Activated naive CD4-positive, alpha-beta T cell (primary cell): ENCODE measurements at regions not wholly inside any gene's neighbourhood (a gene's known extent, or its start where the extent isn't known, plus 50 kb on each side); places are given as distances from the start of the nearest gene placed in this dataset.

ENCODE experiments used
- DNase-seq, 4 experiments: peaks; one replicate each; lab custom pipeline; 2025; lab: John Stamatoyannopoulos, UW

DNA sequence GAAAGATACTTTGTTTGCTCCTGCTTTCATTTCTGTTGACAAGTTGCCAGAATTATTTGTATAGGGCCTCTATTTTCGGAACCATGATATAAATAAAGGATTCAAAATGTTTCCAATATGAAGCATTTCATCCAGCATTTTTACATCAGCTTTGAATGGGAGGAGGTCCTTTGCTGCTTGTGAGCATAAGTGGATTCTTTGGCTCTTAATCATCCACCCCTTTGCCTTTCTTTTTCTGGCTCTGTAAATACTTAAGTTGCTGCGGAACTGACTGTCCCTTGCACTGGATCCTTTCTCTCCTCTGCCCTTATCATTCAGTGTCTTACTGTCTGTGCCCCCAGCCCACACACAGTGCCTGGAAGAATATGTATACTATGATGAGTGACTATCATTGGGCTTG lies 357.3 kb upstream of the RGS6 start:
- no peak for DNase-seq

- DNase-seq = no peak
Observed at GRCh38 chr14:71576472-71576871, 355.8 kb upstream of the RGS6 start.

- no peak for DNase-seq
Observed at GRCh38 chr14:71579331-71579730, 352.9 kb upstream of the RGS6 start.

GRCh38 chr14:71582705-71583104 lies 349.5 kb upstream of the RGS6 start:
- no peak for DNase-seq

DNA sequence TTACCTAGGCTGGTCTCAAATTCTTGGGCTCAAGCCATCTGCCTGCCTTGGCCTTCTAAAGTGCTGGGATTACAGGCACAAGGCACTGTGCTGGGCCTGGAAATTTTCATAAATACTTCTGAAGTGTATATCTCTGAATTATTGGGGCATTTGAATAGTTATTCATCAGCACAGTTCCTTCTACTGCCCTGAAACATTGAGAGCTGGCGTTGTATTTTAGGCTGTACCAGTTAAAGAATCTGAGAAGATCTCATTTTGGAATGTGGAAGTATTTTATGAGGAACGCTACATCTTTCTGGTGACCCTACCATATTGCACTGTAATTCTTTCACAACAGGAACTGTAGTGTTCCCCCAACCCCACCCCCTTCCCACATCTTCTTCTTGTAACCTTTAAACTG lies 349.0 kb upstream of the RGS6 start:
- DNase-seq = no peak

DNA sequence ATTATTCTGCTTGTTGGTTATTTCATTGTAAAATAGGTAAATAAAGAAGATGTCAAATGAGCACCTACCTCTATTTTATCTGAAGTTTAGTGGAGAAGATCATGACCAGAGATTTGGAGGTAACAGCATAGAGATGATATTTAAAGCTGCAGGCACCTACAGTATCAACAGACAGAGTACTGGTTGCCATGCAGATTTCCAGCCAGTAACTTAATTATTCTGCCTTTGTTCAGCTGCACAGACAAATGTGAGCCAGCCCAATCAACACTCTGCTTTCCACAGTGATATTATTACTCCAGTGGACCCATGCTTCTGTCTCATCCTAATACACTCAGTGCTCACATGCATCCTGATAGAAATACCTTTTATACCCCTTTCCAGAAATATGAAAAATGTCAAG lies 348.5 kb upstream of the RGS6 start:
- no peak for DNase-seq

DNA sequence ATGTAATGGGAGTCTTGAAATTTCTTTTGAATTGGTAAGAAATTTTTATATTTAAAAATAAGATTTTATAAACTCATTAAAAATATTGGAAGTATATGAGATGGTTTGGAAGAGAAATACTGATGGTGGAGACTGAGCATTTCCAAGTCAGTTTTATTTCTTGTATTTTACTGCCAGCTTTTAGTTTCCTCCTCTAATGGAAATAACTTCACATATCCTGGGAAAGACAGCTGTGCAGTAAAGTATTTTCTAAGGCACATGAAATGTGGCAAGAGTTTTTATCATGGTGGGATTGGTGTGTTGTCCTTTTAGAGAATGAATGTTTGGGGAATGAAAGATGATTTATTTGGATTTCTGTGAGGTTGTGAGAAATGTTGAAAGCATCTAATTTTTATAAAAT lies 346.9 kb upstream of the RGS6 start:
- DNase-seq = no peak

DNA sequence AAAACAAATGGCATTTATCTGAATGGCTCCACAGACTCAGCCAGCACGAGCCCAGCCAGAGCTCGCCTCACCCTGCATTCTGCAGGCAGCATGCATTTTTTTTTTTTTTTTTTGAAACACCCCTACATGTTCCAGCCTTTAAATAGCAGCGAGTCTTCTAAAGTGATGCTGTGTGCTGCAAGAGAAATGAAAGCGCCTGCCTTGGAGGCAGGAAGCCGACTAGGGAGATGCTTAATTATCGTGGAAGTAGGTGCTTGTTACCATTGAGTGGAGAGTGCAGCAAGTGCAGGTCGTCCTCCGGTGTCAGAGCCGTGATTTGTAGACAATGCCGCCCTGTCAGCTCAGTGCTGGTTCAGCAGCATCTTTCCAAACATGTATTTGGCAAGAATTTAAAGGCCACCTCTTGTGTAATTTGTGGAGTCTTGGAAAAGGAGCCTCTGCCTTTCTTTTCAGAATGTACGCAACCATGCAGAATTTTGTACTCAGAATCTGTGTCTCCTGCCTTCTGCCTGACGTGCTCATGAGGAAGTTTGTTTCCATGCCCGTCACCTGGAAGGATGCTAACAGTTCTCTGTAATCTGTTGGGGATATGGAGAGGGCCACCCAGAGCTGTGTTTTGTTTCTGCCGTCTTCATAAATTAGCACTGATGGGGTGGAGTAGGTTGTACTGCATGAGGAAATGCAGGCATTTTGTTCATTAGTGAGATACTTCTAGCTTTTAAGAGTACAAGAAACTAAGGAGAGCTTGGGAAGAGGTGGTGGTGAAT lies 345.9 kb upstream of the RGS6 start:
- no peak for DNase-seq

- no peak for DNase-seq
Observed at GRCh38 chr14:71588028-71588427, 344.2 kb upstream of the RGS6 start.

GRCh38 chr14:71588576-71589215 lies 343.5 kb upstream of the RGS6 start:
- no peak for DNase-seq

GRCh38 chr14:71589609-71590008 lies 342.6 kb upstream of the RGS6 start:
- DNase-seq = no peak

DNA sequence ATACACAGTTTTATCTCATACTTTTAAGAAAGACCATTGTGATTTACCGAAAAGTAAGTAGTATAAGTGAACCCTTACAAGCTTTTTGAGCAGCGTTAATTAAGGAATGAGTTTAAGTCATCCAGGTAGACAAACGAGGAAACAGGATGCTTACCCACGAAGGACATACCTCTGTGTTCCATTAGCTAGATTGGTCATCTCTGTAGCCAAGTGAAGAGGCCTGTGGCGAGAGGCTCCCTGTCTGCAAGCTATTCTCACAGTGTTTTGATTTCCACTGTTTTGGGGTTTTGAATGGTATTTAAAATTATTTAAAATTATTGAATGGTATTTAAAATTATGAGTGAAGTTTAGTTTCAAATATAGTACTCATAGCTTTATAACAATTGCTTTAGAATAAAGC lies 342.1 kb upstream of the RGS6 start:
- no peak for DNase-seq

DNA sequence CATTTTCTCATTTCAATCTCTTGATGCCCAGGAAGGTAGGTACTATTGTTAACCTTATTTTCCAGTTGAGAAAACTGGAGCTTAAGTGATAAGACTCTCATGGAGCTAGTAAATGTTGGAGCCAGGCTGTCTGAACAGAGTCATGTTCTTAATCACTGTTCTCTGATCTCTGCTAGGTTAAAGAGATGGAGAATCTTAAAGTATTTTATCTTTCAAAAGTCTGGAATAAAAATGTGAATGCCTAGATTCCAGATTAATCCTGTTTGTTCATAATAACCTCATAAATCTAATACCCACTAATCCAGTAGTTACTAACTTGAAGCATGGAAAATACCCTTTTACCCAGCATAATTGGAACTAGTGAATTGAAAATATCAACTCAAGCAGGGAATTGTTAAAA lies 341.0 kb upstream of the RGS6 start:
- no peak for DNase-seq

DNA sequence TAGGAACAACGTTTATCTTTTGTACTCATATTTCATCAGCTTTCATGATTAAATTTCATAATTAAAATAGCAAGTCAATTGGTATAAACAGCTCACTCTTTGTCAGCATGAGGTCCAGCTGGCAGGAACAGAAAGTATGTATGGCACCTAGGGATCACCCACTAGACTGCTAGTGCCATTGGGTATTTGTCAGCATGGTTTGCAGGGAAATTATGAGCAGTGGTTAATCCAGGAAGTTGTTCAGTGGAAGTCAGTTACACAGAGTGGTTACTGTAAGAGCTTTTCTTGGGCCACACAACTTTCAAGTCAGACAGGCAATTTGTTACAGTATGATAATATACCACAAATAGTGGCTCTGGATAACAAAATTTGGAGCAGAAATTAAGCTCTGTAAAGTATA lies 340.3 kb upstream of the RGS6 start:
- no peak for DNase-seq

DNA sequence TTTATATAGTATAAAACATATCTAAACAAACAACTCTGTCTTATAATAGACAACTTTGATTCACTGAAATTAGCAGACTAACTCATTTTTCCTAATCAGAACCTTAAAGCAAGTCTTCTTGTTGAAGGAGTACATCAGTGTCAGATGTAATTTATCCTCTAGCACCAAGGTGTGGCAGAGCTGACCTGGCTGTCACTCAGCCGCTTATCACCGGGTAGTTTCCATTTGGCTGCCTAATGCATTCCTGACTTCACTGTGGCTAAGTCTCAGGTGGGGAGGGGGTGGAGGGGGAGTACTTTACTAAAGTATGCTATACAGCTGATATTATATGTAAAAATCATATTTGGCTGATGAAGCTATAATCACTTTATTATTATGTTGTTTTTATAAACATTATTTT lies 339.9 kb upstream of the RGS6 start:
- no peak for DNase-seq

GRCh38 chr14:71593966-71594365 lies 338.3 kb upstream of the RGS6 start:
- DNase-seq = no peak

GRCh38 chr14:71594821-71595220 lies 337.4 kb upstream of the RGS6 start:
- DNase-seq = no peak

- DNase-seq = no peak
Observed at GRCh38 chr14:71595441-71595840, 336.8 kb upstream of the RGS6 start.

GRCh38 chr14:71597287-71597920 lies 334.8 kb upstream of the RGS6 start:
- no peak for DNase-seq

- DNase-seq = no peak
Observed at GRCh38 chr14:71597955-71598660, 334.1 kb upstream of the RGS6 start.

DNA sequence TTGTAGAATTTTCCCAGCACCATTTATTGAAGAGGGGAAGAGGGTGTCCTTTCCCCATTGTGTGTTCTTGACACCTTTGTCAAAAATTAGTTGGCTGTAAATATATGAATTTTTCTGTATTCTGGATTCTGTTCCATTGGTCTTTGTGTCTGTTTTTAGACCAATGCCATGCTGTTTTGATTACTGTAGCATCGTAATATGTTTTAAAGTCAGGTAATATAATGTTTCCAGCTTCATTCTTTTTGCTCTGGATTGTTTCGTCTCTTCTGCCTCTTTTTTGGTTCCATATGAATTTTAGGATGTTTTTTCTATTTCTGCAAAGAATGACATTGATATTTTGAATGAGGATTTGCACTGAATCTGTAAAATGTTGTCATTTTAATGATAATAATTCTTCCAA lies 331.9 kb upstream of the RGS6 start:
- DNase-seq = no peak

- DNase-seq = no peak
Observed at GRCh38 chr14:71602524-71602923, 329.7 kb upstream of the RGS6 start.

DNA sequence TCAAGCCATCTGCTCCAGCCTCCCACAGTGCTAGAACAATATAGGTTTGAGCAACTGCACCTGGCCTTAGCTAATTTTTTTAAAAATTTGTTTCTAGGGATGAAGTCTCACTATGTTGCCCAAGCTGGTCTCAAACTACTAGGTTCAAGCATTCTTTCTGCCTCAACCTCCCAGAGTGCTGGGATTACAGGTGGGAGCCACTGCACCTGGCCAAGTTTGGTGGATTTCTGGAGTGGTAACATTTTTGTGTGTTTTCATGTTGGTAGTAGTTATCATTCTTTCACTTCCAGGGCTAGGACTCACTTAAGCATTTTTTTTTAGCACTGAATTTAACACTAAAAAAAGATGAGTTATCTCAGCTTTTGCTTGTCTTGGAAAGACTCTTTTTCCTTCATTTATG lies 328.0 kb upstream of the RGS6 start:
- no peak for DNase-seq
